ENCODE measurements at regions not wholly inside any gene's neighbourhood (a gene's known extent, or its start where the extent isn't known, plus 50 kb on each side); places are given as distances from the start of the nearest gene placed in this dataset.
"Not testable (repeated sequence)": the region's sequence is repeated elsewhere in the genome, so short reads cannot be mapped to it uniquely, and the experiment has no call there.

DNA sequence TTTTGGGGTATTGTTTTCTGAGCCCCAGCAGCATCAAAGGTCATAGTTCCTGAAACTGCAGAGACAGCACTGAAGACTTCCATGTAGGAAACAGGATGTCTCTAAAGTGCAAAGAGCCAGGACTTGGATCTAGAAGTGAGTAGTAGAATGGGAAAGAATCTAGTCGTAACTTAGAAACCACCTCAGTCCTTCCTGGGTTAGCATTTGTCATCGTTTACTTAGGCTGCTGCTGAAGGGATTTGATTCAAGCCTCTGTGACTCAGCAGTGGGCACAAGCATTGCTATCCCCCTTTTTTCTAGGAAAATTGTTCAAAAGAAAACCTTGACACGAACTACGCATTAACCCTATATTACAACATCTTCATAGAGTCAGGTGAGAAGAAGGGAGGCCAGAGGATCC lies 109.1 kb downstream of the FAM72C start:
- not testable (repeated sequence) for H3K27ac Mint-ChIP-seq; H3K9me3 ChIP-seq (ENCODE audit: control insufficient read depth, low read length); H3K36me3 Mint-ChIP-seq (ENCODE audit: low read depth); H3K27me3 ChIP-seq (ENCODE audit: control insufficient read depth, insufficient read depth, low read length, poor library complexity, severe bottlenecking); H3K27ac ChIP-seq (ENCODE audit: low read depth, low read length); DNase-seq; H3K9me3 Mint-ChIP-seq; H3K27me3 Mint-ChIP-seq (ENCODE audit: insufficient read depth); H3K36me3 ChIP-seq (ENCODE audit: control insufficient read depth, insufficient read depth, low read length); H3K4me3 Mint-ChIP-seq; H3K9ac ChIP-seq (ENCODE audit: extremely low read depth, low read length, poor library complexity, severe bottlenecking); H3K4me1 ChIP-seq (ENCODE audit: control insufficient read depth, insufficient read depth, low read length); H3K4me1 Mint-ChIP-seq; H3K4me3 ChIP-seq (ENCODE audit: low read length)
- WGBS, 2 experiments (ENCODE audit: insufficient coverage in 1 of 2, insufficient read length in 1 of 2) = no CpG with 5 or more reads among the region's 4 CpGs

DNA sequence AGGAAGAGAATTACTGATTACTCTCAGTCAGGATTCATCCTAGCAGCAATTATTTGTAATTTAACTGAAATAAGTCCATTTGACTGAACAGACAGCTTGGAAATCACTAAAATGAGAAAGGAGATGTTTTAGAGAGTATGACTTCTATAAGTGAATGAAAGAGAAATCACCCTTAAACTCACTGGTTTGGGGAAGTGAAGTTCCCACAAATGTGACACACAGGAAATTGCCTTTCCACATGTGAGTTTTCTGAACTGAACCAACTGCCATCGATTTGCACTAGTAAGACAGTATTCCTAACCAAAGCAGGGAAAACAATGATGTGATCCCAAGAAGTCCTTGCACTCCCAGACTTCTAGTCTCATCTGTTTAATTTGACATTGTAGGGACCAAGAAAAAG lies 110.5 kb downstream of the FAM72C start:
- not testable (repeated sequence) for H3K4me1 ChIP-seq (ENCODE audit: control insufficient read depth, insufficient read depth, low read length); H3K36me3 Mint-ChIP-seq (ENCODE audit: low read depth); H3K9ac ChIP-seq (ENCODE audit: extremely low read depth, low read length, poor library complexity, severe bottlenecking); H3K4me3 Mint-ChIP-seq; H3K9me3 Mint-ChIP-seq; H3K9me3 ChIP-seq (ENCODE audit: control insufficient read depth, low read length); DNase-seq; H3K27ac ChIP-seq (ENCODE audit: low read depth, low read length); H3K4me1 Mint-ChIP-seq; H3K27ac Mint-ChIP-seq; H3K36me3 ChIP-seq (ENCODE audit: control insufficient read depth, insufficient read depth, low read length); H3K27me3 Mint-ChIP-seq (ENCODE audit: insufficient read depth); H3K27me3 ChIP-seq (ENCODE audit: control insufficient read depth, insufficient read depth, low read length, poor library complexity, severe bottlenecking); H3K4me3 ChIP-seq (ENCODE audit: low read length)
- no CpG with 5 or more reads among the region's 1 CpG for WGBS, 2 experiments (ENCODE audit: insufficient coverage in 1 of 2, insufficient read length in 1 of 2)

DNA sequence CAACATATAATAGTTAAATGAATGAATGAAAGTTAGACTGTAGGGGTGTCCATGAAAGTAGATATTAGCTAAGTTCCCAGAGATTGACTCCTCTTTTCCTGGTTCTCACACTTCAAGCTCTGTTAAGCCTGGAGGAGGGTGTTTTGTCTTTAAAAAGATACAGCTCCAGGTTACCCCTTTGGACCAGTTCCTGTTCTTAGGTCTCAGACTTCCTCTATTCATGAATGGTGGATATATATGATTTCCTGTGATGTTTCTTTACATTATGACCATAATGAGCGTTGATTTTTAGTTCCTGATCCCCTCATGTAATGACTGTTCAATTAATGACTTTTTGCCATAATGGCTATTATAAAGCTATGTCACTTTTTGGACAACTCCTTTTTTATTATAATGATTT lies 115.9 kb downstream of the FAM72C start:
- not testable (repeated sequence) for H3K9me3 Mint-ChIP-seq; H3K9me3 ChIP-seq (ENCODE audit: control insufficient read depth, low read length); H3K27me3 ChIP-seq (ENCODE audit: control insufficient read depth, insufficient read depth, low read length, poor library complexity, severe bottlenecking); H3K4me3 ChIP-seq (ENCODE audit: low read length); H3K9ac ChIP-seq (ENCODE audit: extremely low read depth, low read length, poor library complexity, severe bottlenecking); DNase-seq; H3K4me1 ChIP-seq (ENCODE audit: control insufficient read depth, insufficient read depth, low read length); H3K36me3 Mint-ChIP-seq (ENCODE audit: low read depth); H3K4me1 Mint-ChIP-seq; H3K27ac ChIP-seq (ENCODE audit: low read depth, low read length); H3K4me3 Mint-ChIP-seq; H3K27ac Mint-ChIP-seq; H3K27me3 Mint-ChIP-seq (ENCODE audit: insufficient read depth); H3K36me3 ChIP-seq (ENCODE audit: control insufficient read depth, insufficient read depth, low read length)
- WGBS, 2 experiments (ENCODE audit: insufficient coverage in 1 of 2, insufficient read length in 1 of 2) = no CpG with 5 or more reads among the region's 1 CpG

DNA sequence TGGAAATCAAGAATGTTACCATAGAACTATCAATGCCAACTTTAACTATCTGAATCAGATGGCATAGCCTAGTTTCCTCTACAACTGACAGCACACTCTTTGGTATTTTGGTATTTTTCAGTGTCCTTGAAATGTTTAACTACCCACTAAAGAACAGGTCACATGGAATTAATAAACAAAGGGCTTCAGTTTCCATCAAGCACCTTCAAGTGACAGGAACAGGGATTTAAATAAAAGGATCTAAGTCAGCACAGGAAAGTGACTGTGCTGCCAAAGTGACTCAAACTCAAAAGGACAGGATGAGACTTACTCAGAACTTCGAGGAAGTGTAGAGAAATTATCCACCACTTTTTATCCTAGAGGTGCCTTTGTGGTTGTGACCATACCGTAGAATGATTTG lies 117.7 kb downstream of the FAM72C start:
- H3K36me3 Mint-ChIP-seq (ENCODE audit: low read depth); H3K9ac ChIP-seq (ENCODE audit: extremely low read depth, low read length, poor library complexity, severe bottlenecking); H3K9me3 ChIP-seq (ENCODE audit: control insufficient read depth, low read length); H3K4me1 Mint-ChIP-seq; H3K4me3 ChIP-seq (ENCODE audit: low read length); H3K27ac Mint-ChIP-seq; H3K27me3 Mint-ChIP-seq (ENCODE audit: insufficient read depth); H3K4me1 ChIP-seq (ENCODE audit: control insufficient read depth, insufficient read depth, low read length); H3K36me3 ChIP-seq (ENCODE audit: control insufficient read depth, insufficient read depth, low read length); H3K4me3 Mint-ChIP-seq; H3K27ac ChIP-seq (ENCODE audit: low read depth, low read length); DNase-seq; H3K27me3 ChIP-seq (ENCODE audit: control insufficient read depth, insufficient read depth, low read length, poor library complexity, severe bottlenecking): not testable (repeated sequence)
- H3K9me3 Mint-ChIP-seq = peaks cover 12% of the 10 kb centered on the region
- 88 to 100% methylated on average over 1 of the region's 2 CpGs for WGBS, 2 experiments (ENCODE audit: insufficient coverage in 1 of 2, insufficient read length in 1 of 2)

DNA sequence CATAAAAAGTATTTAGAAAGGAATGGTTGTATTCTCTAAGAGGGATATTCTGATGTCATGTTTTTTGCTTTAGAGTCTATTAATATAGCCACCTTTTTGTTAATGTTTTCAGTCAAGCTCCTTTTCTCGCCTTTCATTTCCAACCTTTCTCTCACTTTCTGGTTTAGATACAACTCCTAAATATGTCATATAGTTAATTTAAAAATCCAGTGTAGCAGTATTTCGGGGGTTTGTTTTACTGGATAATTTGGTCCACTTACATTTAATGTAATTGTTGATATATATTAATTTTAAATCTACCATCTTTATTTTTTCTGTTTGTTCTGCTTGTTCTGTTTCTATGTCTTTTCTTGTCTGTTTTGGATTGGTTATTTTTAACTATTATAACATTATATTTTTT lies 121.1 kb downstream of the FAM72C start:
- H3K27me3 ChIP-seq (ENCODE audit: control insufficient read depth, insufficient read depth, low read length, poor library complexity, severe bottlenecking); H3K27me3 Mint-ChIP-seq (ENCODE audit: insufficient read depth); H3K4me3 ChIP-seq (ENCODE audit: low read length); H3K9me3 Mint-ChIP-seq; DNase-seq; H3K4me1 Mint-ChIP-seq; H3K27ac ChIP-seq (ENCODE audit: low read depth, low read length); H3K27ac Mint-ChIP-seq; H3K36me3 Mint-ChIP-seq (ENCODE audit: low read depth); H3K9ac ChIP-seq (ENCODE audit: extremely low read depth, low read length, poor library complexity, severe bottlenecking); H3K4me3 Mint-ChIP-seq; H3K36me3 ChIP-seq (ENCODE audit: control insufficient read depth, insufficient read depth, low read length); H3K4me1 ChIP-seq (ENCODE audit: control insufficient read depth, insufficient read depth, low read length); H3K9me3 ChIP-seq (ENCODE audit: control insufficient read depth, low read length): not testable (repeated sequence)
- WGBS, 2 experiments (ENCODE audit: insufficient coverage in 1 of 2, insufficient read length in 1 of 2) = no CpG with 5 or more reads among the region's 2 CpGs

DNA sequence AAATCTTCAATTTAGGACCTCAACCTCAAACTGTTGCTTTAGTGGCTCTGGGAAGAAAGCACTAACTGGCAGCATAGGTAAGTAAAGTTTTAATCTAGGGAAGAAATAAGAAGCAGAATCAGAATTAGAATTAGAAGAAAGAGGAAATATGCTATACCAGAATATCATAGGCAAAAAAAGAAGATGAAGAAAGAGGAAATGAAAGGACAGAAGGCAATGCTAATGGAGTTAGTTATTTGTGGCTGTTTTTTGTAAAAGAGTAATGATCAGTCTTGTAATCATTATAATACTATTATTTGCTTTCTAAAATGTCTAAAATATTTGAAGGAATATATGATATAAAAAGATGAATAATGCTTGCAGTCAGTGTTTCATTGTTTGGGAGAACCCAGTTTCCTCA lies 122.9 kb downstream of the FAM72C start:
- not testable (repeated sequence) for H3K4me3 ChIP-seq (ENCODE audit: low read length); H3K36me3 ChIP-seq (ENCODE audit: control insufficient read depth, insufficient read depth, low read length); H3K9ac ChIP-seq (ENCODE audit: extremely low read depth, low read length, poor library complexity, severe bottlenecking); H3K27me3 ChIP-seq (ENCODE audit: control insufficient read depth, insufficient read depth, low read length, poor library complexity, severe bottlenecking); H3K9me3 ChIP-seq (ENCODE audit: control insufficient read depth, low read length); H3K27ac ChIP-seq (ENCODE audit: low read depth, low read length); DNase-seq; H3K27me3 Mint-ChIP-seq (ENCODE audit: insufficient read depth); H3K4me1 ChIP-seq (ENCODE audit: control insufficient read depth, insufficient read depth, low read length); H3K4me1 Mint-ChIP-seq; H3K27ac Mint-ChIP-seq; H3K36me3 Mint-ChIP-seq (ENCODE audit: low read depth); H3K4me3 Mint-ChIP-seq
- H3K9me3 Mint-ChIP-seq = peaks cover 14% of the 10 kb centered on the region

DNA sequence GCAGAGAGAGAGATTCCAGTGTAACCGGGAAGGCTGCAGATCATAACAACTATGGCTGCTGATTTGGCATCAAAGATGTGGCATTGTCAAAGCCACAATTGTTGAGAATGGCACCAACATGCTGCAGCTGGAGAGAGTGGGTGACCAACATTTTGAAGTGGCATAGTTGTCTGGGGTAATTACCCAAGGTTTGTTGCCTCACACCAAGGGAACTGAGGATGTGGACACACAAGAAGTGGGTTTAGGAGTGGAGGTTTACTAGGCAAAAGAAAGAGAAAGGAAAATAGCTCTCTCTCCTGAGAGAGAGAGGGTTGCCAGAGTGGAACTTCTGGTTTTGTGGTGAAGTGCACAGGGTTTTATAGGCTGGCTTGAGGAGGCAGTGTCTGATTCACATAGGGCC lies 126.6 kb downstream of the FAM72C start:
- H3K4me1 ChIP-seq (ENCODE audit: control insufficient read depth, insufficient read depth, low read length); H3K27ac Mint-ChIP-seq; H3K27ac ChIP-seq (ENCODE audit: low read depth, low read length); H3K9me3 ChIP-seq (ENCODE audit: control insufficient read depth, low read length); H3K4me3 Mint-ChIP-seq; H3K36me3 Mint-ChIP-seq (ENCODE audit: low read depth); H3K4me1 Mint-ChIP-seq; H3K27me3 ChIP-seq (ENCODE audit: control insufficient read depth, insufficient read depth, low read length, poor library complexity, severe bottlenecking); DNase-seq; H3K9ac ChIP-seq (ENCODE audit: extremely low read depth, low read length, poor library complexity, severe bottlenecking); H3K27me3 Mint-ChIP-seq (ENCODE audit: insufficient read depth); H3K4me3 ChIP-seq (ENCODE audit: low read length); H3K36me3 ChIP-seq (ENCODE audit: control insufficient read depth, insufficient read depth, low read length): not testable (repeated sequence)
- WGBS, 2 experiments (ENCODE audit: insufficient coverage in 1 of 2, insufficient read length in 1 of 2) = no CpG with 5 or more reads among the region's 1 CpG
- H3K9me3 Mint-ChIP-seq = peaks cover 11% of the 10 kb centered on the region
